HEK293 (cell line): ENCODE measurements at regions not wholly inside any gene's neighbourhood (a gene's known extent, or its start where the extent isn't known, plus 50 kb on each side); places are given as distances from the start of the nearest gene placed in this dataset.

Source experiments
- CTCF ChIA-PET: fragments of 350-600 bp; formaldehyde crosslinking; extraction: SDS; loops from one replicate; lab custom pipeline; 2021; ENCODE audit warnings: antibody characterized with exemption; lab: Yijun Ruan, JAX
- POLR2A ChIA-PET: fragments of 300-600 bp; formaldehyde crosslinking; extraction: SDS; loops from one replicate; lab custom pipeline; 2020; ENCODE audit warnings: antibody characterized with exemption, inconsistent platforms; lab: Yijun Ruan, JAX
- H3K27ac ChIP-seq: fragments of 200-500 bp; sonication (Bioruptor generic); 2 replicates; pipeline ENCODE4 v1.5.1; 2014; ENCODE audit warnings: low read depth, low read length, control low read depth, inconsistent platforms; ENCODE audit errors: extremely low read depth
- H3K36me3 ChIP-seq, 2 experiments: fragments of 200-500 bp in 1 of 2; sonication (Bioruptor generic) in 1 of 2; 1 replicate in 1 of 2; 2 replicates in 1 of 2; pipeline ENCODE4 v1.5.1; 2014 to 2017; ENCODE audit warnings: inconsistent platforms in 2 of 2, low read length in 2 of 2; ENCODE audit not compliant: control insufficient read depth in 2 of 2, insufficient read depth in 1 of 2
- H3K4me1 ChIP-seq: fragments of 200-500 bp; sonication (Bioruptor generic); 2 replicates; pipeline ENCODE4 v1.5.1; 2014; ENCODE audit warnings: mild to moderate bottlenecking, low read length, inconsistent platforms; ENCODE audit not compliant: control insufficient read depth, insufficient read depth
- H3K4me3 ChIP-seq: 2 replicates; pipeline ENCODE4 v1.5.1; 2011; ENCODE audit warnings: low read depth, mild to moderate bottlenecking, control low read depth, low read length, moderate library complexity
- H3K9me3 ChIP-seq: fragments of 200-500 bp; sonication (Bioruptor generic); 2 replicates; pipeline ENCODE4 v1.5.1; 2014; ENCODE audit warnings: low read depth, low read length, inconsistent platforms; ENCODE audit not compliant: control insufficient read depth, insufficient read depth
- GLI4 ChIP-seq: fragments of 450-650 bp; formaldehyde crosslinking; IDR thresholded peaks from 2 replicates; pipeline ENCODE4 v1.5.1; 2016; ENCODE audit warnings: missing biosample characterization, missing genetic modification characterization
- OSR2 ChIP-seq: fragments of 450-650 bp; formaldehyde crosslinking; IDR thresholded peaks from 2 replicates; pipeline ENCODE4 v1.5.1; 2016; ENCODE audit warnings: missing biosample characterization, missing genetic modification characterization
- PBX3 ChIP-seq: sonication (generic); formaldehyde crosslinking; IDR thresholded peaks from 2 replicates; pipeline ENCODE4 v1.8.1; 2022; ENCODE audit warnings: mild to moderate bottlenecking, moderate library complexity, missing genetic modification reagents
- PRDM4 ChIP-seq: fragments of 450-650 bp; formaldehyde crosslinking; IDR thresholded peaks from 2 replicates; pipeline ENCODE4 v1.5.1; 2017; ENCODE audit warnings: missing biosample characterization, missing genetic modification characterization
- ZFP37 ChIP-seq: fragments of 450-650 bp; formaldehyde crosslinking; IDR thresholded peaks from 2 replicates; pipeline ENCODE4 v1.5.1; 2016; ENCODE audit warnings: missing biosample characterization, missing genetic modification characterization
- ZNF19 ChIP-seq: fragments of 450-650 bp; formaldehyde crosslinking; IDR thresholded peaks from 2 replicates; pipeline ENCODE4; 2016; ENCODE audit warnings: missing biosample characterization, missing genetic modification characterization, low read depth
- ZNF221 ChIP-seq: fragments of 450-650 bp; formaldehyde crosslinking; IDR thresholded peaks from 2 replicates; pipeline ENCODE4 v1.5.1; 2017; ENCODE audit warnings: missing biosample characterization, missing genetic modification characterization, borderline replicate concordance
- ZNF292 ChIP-seq: fragments of 450-650 bp; formaldehyde crosslinking; IDR thresholded peaks from 2 replicates; pipeline ENCODE4 v1.5.1; 2016; ENCODE audit warnings: low read depth, missing biosample characterization, missing genetic modification characterization, borderline replicate concordance
- ZNF324 ChIP-seq: fragments of 450-650 bp; formaldehyde crosslinking; IDR thresholded peaks from 2 replicates; pipeline ENCODE4 v1.5.1; 2016; ENCODE audit warnings: missing biosample characterization, missing genetic modification characterization
- ZNF423 ChIP-seq: fragments of 450-650 bp; formaldehyde crosslinking; IDR thresholded peaks from 2 replicates; pipeline ENCODE4 v1.5.1; 2016; ENCODE audit warnings: missing biosample characterization, missing genetic modification characterization
- ZNF530 ChIP-seq: fragments of 450-650 bp; formaldehyde crosslinking; IDR thresholded peaks from 2 replicates; pipeline ENCODE4 v1.5.1; 2016; ENCODE audit warnings: low read depth, missing biosample characterization, missing genetic modification characterization
- ZNF548 ChIP-seq: fragments of 450-650 bp; formaldehyde crosslinking; IDR thresholded peaks from 2 replicates; pipeline ENCODE4 v1.5.1; 2016; ENCODE audit warnings: missing biosample characterization, missing genetic modification characterization
- ZNF555 ChIP-seq: fragments of 450-650 bp; formaldehyde crosslinking; conservative IDR thresholded peaks from 2 replicates; pipeline ENCODE4 v1.5.1; 2017; ENCODE audit warnings: missing biosample characterization, mild to moderate bottlenecking, missing genetic modification characterization, inconsistent platforms
- ZNF785 ChIP-seq: fragments of 450-650 bp; formaldehyde crosslinking; IDR thresholded peaks from 2 replicates; pipeline ENCODE4 v1.5.1; 2016; ENCODE audit warnings: missing biosample characterization, missing genetic modification characterization
- TF ChIP-seq, protein P1 (sequence below): fragments of 450-650 bp; formaldehyde crosslinking; IDR thresholded peaks from 2 replicates; pipeline ENCODE4 v1.5.1; 2016; ENCODE audit warnings: missing biosample characterization, missing genetic modification characterization, borderline replicate concordance
- TF ChIP-seq, protein P2 (sequence below): fragments of 450-650 bp; formaldehyde crosslinking; conservative IDR thresholded peaks from 2 replicates; pipeline ENCODE4 v1.5.1; 2016; ENCODE audit warnings: low read depth, missing biosample characterization, missing genetic modification characterization
- TF ChIP-seq, protein P3 (sequence below): fragments of 450-650 bp; formaldehyde crosslinking; IDR thresholded peaks from 2 replicates; pipeline ENCODE4 v1.5.1; 2016; ENCODE audit warnings: missing biosample characterization, missing genetic modification characterization

DNA sequence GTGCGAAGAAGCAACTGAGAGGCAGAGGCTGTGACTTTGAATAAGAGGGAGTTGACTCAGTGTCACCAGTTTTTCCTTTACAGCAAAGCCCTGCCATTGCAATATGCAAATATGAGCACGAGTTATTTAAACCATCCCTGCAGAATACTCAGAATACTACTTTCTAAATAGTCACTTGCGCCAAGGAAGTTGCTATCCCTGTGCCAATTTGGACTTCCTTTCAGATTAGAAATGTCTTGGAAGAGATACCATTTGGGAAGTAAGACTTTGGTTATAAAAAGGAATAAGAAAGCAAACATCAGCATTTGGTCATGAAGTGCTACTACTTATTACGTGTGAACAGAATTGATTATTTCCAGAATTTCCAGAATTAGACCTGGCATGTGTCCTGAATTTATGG, 151.8 kb upstream of the MYT1L start:
- no peaks in the 10 kb centered on the region for H3K4me1 ChIP-seq
- H3K4me3 ChIP-seq, result no peak overlapping the region
- ChIA-PET POLR2A (no interaction called here), CTCF (no interaction called here)
- TF ChIP-seq PRDM4 (tag by site-specific recombination) (no peak), ZNF423 (tag by site-specific recombination) (no peak), ZNF555 (tag by site-specific recombination) (no peak), PBX3 (CRISPR knock-in tag) (no peak), ZNF221 (tag by site-specific recombination) (no peak), GLI4 (tag by site-specific recombination) (no peak), ZNF19 (tag by site-specific recombination) (no peak), OSR2 (tag by site-specific recombination) (no peak), ZNF785 (tag by site-specific recombination) (no peak)
- TF ChIP-seq, protein P1, sequence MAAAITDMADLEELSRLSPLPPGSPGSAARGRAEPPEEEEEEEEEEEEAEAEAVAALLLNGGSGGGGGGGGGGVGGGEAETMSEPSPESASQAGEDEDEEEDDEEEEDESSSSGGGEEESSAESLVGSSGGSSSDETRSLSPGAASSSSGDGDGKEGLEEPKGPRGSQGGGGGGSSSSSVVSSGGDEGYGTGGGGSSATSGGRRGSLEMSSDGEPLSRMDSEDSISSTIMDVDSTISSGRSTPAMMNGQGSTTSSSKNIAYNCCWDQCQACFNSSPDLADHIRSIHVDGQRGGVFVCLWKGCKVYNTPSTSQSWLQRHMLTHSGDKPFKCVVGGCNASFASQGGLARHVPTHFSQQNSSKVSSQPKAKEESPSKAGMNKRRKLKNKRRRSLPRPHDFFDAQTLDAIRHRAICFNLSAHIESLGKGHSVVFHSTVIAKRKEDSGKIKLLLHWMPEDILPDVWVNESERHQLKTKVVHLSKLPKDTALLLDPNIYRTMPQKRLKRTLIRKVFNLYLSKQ (tag by site-specific recombination), result no peak
- TF ChIP-seq, protein P2, sequence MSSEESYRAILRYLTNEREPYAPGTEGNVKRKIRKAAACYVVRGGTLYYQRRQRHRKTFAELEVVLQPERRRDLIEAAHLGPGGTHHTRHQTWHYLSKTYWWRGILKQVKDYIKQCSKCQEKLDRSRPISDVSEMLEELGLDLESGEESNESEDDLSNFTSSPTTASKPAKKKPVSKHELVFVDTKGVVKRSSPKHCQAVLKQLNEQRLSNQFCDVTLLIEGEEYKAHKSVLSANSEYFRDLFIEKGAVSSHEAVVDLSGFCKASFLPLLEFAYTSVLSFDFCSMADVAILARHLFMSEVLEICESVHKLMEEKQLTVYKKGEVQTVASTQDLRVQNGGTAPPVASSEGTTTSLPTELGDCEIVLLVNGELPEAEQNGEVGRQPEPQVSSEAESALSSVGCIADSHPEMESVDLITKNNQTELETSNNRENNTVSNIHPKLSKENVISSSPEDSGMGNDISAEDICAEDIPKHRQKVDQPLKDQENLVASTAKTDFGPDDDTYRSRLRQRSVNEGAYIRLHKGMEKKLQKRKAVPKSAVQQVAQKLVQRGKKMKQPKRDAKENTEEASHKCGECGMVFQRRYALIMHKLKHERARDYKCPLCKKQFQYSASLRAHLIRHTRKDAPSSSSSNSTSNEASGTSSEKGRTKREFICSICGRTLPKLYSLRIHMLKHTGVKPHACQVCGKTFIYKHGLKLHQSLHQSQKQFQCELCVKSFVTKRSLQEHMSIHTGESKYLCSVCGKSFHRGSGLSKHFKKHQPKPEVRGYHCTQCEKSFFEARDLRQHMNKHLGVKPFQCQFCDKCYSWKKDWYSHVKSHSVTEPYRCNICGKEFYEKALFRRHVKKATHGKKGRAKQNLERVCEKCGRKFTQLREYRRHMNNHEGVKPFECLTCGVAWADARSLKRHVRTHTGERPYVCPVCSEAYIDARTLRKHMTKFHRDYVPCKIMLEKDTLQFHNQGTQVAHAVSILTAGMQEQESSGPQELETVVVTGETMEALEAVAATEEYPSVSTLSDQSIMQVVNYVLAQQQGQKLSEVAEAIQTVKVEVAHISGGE (tag by site-specific recombination), result no peak
- H3K36me3 ChIP-seq, result no peaks in the 10 kb centered on the region
- no peaks in the 10 kb centered on the region for H3K9me3 ChIP-seq
- H3K27ac ChIP-seq, result no peak overlapping the region

- no peak overlapping the region for H3K27ac ChIP-seq
- H3K36me3 ChIP-seq, result no peaks in the 10 kb centered on the region
- TF ChIP-seq ZNF548 (tag by site-specific recombination), result no peak
- TF ChIP-seq ZFP37 (tag by site-specific recombination), result no peak
- no peak overlapping the region for H3K4me3 ChIP-seq
- ChIA-PET CTCF (interaction anchor here (0.6 kb wide), 1 partner anchor 283 kb away, joined by 3 read pairs; no protein-coding TSS in a partner anchor), POLR2A (no interaction called here)
- no peaks in the 10 kb centered on the region for H3K9me3 ChIP-seq
- no peaks in the 10 kb centered on the region for H3K4me1 ChIP-seq
Measured at GRCh38 chr2:2472881-2473280, 141.8 kb upstream of the MYT1L start.

- TF ChIP-seq, protein P3, sequence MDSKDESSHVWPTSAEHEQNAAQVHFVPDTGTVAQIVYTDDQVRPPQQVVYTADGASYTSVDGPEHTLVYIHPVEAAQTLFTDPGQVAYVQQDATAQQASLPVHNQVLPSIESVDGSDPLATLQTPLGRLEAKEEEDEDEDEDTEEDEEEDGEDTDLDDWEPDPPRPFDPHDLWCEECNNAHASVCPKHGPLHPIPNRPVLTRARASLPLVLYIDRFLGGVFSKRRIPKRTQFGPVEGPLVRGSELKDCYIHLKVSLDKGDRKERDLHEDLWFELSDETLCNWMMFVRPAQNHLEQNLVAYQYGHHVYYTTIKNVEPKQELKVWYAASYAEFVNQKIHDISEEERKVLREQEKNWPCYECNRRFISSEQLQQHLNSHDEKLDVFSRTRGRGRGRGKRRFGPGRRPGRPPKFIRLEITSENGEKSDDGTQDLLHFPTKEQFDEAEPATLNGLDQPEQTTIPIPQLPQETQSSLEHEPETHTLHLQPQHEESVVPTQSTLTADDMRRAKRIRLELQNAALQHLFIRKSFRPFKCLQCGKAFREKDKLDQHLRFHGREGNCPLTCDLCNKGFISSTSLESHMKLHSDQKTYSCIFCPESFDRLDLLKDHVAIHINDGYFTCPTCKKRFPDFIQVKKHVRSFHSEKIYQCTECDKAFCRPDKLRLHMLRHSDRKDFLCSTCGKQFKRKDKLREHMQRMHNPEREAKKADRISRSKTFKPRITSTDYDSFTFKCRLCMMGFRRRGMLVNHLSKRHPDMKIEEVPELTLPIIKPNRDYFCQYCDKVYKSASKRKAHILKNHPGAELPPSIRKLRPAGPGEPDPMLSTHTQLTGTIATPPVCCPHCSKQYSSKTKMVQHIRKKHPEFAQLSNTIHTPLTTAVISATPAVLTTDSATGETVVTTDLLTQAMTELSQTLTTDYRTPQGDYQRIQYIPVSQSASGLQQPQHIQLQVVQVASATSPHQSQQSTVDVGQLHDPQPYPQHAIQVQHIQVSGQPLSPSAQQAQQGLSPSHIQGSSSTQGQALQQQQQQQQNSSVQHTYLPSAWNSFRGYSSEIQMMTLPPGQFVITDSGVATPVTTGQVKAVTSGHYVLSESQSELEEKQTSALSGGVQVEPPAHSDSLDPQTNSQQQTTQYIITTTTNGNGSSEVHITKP (tag by site-specific recombination), result no peak
- TF ChIP-seq, protein P1 (tag by site-specific recombination), result no peak
- TF ChIP-seq ZNF292 (tag by site-specific recombination) (no peak), ZNF324 (tag by site-specific recombination) (no peak), ZNF530 (tag by site-specific recombination) (no peak)
- no peak overlapping the region for H3K4me3 ChIP-seq
- ChIA-PET POLR2A (no interaction called here), CTCF (interaction anchor here (0.6 to 0.8 kb wide), 2 partner anchors 80 to 283 kb away, joined by 3 to 5 read pairs; no protein-coding TSS in a partner anchor)
- no peaks in the 10 kb centered on the region for H3K36me3 ChIP-seq
- H3K9me3 ChIP-seq, result no peaks in the 10 kb centered on the region
- no peaks in the 10 kb centered on the region for H3K4me1 ChIP-seq
- no peak overlapping the region for H3K27ac ChIP-seq
Measured at GRCh38 chr2:2472044-2472443, 141.0 kb upstream of the MYT1L start.
